BJ (cell line): ENCODE measurements at regions not wholly inside any gene's neighbourhood (a gene's known extent, or its start where the extent isn't known, plus 50 kb on each side); places are given as distances from the start of the nearest gene placed in this dataset.

ENCODE experiments used
- CTCF ChIA-PET: fragments of 350-600 bp; formaldehyde crosslinking; extraction: SDS; loops from one replicate; lab custom pipeline; 2021; ENCODE audit warnings: antibody characterized with exemption, inconsistent platforms; lab: Yijun Ruan, JAX
- POLR2A ChIA-PET: fragments of 300-600 bp; sonication (Branson Sonifier 250); formaldehyde crosslinking; extraction: SDS; loops from one replicate; lab custom pipeline; 2021; ENCODE audit warnings: antibody characterized with exemption; lab: Charles Lee
- DNase-seq: peaks from one replicate; pipeline ENCODE4 v3.0.0-alpha.2; 2011; ENCODE audit warnings: low read depth
- H3K27me3 ChIP-seq: 2 replicates; pipeline ENCODE4 v1.6.0; 2011; ENCODE audit warnings: low read length; ENCODE audit not compliant: control insufficient read depth, insufficient read depth
- H3K36me3 ChIP-seq: 2 replicates; pipeline ENCODE4 v1.5.1; 2011; ENCODE audit warnings: low read length; ENCODE audit not compliant: control insufficient read depth, insufficient read depth
- H3K4me3 ChIP-seq: 2 replicates; pipeline ENCODE4 v1.5.1; 2011; ENCODE audit warnings: low read depth, mild to moderate bottlenecking, control low read depth, low read length
- CTCF ChIP-seq: IDR thresholded peaks from 2 replicates; pipeline ENCODE4 v1.5.1; 2011; ENCODE audit warnings: low read depth, mild to moderate bottlenecking, control low read depth, inconsistent platforms, low read length, moderate library complexity; ENCODE audit not compliant: insufficient read depth

GRCh38 chr16:63037761-63038396 lies 1001.6 kb upstream of the CDH8 start:
- no peak for DNase-seq
- CTCF ChIA-PET, result no interaction called here
- POLR2A ChIA-PET, result no interaction called here
- TF ChIP-seq CTCF, result no peak
- no peak overlapping the region for H3K4me3 ChIP-seq
- no peaks in the 10 kb centered on the region for H3K27me3 ChIP-seq
- no peaks in the 10 kb centered on the region for H3K36me3 ChIP-seq

GRCh38 chr16:63018581-63019223 lies 982.5 kb upstream of the CDH8 start:
- Histone ChIP-seq H3K4me3 (no peak overlapping the region), H3K36me3 (no peaks in the 10 kb centered on the region), H3K27me3 (no peaks in the 10 kb centered on the region)
- CTCF ChIA-PET, result no interaction called here
- no peak for TF ChIP-seq CTCF
- no peak for DNase-seq
- POLR2A ChIA-PET, result no interaction called here

GRCh38 chr16:63008688-63009087 lies 972.5 kb upstream of the CDH8 start:
- no peak for DNase-seq
- Histone ChIP-seq H3K27me3 (no peaks in the 10 kb centered on the region), H3K36me3 (no peaks in the 10 kb centered on the region), H3K4me3 (no peak overlapping the region)
- ChIA-PET POLR2A (no interaction called here), CTCF (interaction anchor here (0.6 kb wide), 1 partner anchor 33 kb away, joined by 3 read pairs; no protein-coding TSS in a partner anchor)
- TF ChIP-seq CTCF, result no peak

- TF ChIP-seq CTCF, result no peak
- ChIA-PET CTCF (no interaction called here), POLR2A (no interaction called here)
- no peak for DNase-seq
- Histone ChIP-seq H3K4me3 (no peak overlapping the region), H3K27me3 (no peaks in the 10 kb centered on the region), H3K36me3 (no peaks in the 10 kb centered on the region)
Observed at GRCh38 chr16:63005356-63005755, 969.1 kb upstream of the CDH8 start.

- ChIA-PET CTCF (no interaction called here), POLR2A (no interaction called here)
- no peaks in the 10 kb centered on the region for H3K36me3 ChIP-seq
- H3K4me3 ChIP-seq, result no peak overlapping the region
- no peak for TF ChIP-seq CTCF
- H3K27me3 ChIP-seq, result no peaks in the 10 kb centered on the region
- no peak for DNase-seq
Observed at GRCh38 chr16:62989480-62989879, 953.2 kb upstream of the CDH8 start.
